ENCODE measurements at regions not wholly inside any gene's neighbourhood (a gene's known extent, or its start where the extent isn't known, plus 50 kb on each side); places are given as distances from the start of the nearest gene placed in this dataset.
"Not testable (repeated sequence)": the region's sequence is repeated elsewhere in the genome, so short reads cannot be mapped to it uniquely, and the experiment has no call there.

DNA sequence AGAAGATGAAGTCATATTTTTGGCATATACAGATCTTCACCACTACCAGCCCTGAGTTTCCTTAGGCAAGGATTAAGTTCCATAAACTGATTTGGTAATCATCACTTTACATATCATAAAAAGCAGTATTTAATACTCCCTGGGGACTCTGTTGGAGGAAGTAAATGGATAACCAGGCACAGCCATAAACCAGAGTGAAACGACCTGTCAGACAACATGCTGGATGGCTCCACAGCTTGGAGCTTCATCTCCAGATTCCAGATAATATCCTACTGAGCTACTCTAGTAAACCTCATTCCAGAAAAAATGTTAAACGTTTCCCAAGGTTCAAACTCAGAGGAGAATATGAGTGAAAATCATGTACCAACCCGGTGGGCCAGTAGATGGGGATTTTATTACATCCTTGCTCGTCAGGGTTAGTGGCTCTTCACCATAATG lies 109.2 kb downstream of the BASP1 start:
- no peak overlapping the region for H3K4me3 ChIP-seq (ENCODE audit: low read length in 2 of 2)
- no peak overlapping the region for H3K9ac ChIP-seq (ENCODE audit: low read depth in 1 of 2, low read length in 2 of 2)
- peaks cover 5 to 8% of the 10 kb centered on the region in 2 donors for H3K4me1 ChIP-seq (ENCODE audit: control insufficient read depth in 2 of 2, insufficient read depth in 2 of 2, low read length in 2 of 2)
- H3K9me3 ChIP-seq (ENCODE audit: control insufficient read depth in 2 of 2, low read length in 2 of 2), result no peaks in the 10 kb centered on the region
- H3K36me3 ChIP-seq (ENCODE audit: control insufficient read depth in 2 of 2, insufficient read depth in 2 of 2, low read length in 2 of 2), result no peaks in the 10 kb centered on the region
- H3K27ac ChIP-seq (ENCODE audit: low read depth in 2 of 2, low read length in 2 of 2), result no peak overlapping the region
- no peaks in the 10 kb centered on the region for H3K27me3 ChIP-seq (ENCODE audit: control insufficient read depth in 2 of 2, insufficient read depth in 2 of 2, low read length in 2 of 2)

DNA sequence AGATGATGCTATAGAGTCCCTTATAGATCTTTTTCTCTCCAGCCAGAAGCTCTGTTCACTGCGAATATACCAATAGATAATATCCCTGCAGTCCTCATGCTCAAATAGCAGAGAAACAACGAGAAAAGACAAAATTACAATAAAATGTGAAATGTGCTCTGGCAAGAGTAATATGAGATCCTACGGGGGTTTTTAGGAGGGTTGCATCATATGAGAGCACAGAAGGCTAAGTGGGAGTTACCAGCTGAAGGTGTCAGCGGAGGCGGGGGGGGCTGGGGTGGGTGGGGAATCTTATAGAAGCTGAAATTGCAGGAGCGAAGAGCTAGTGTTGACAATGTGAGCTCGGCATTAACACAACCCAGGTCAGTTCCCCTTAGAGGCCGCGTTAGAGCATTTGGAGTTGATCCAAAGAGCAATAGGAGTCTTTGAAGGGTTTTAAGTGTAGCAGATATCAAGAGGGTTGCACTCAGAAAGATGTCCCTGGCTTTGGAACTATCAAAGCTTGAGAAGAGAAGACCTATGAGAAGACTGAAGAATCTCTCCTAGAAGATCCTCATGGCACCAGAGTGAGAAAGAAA lies 109.7 kb downstream of the BASP1 start:
- H3K4me3 ChIP-seq (ENCODE audit: low read length in 2 of 2), result no peak overlapping the region
- H3K27ac ChIP-seq (ENCODE audit: low read depth in 2 of 2, low read length in 2 of 2), result no peak overlapping the region
- no peaks in the 10 kb centered on the region for H3K27me3 ChIP-seq (ENCODE audit: control insufficient read depth in 2 of 2, insufficient read depth in 2 of 2, low read length in 2 of 2)
- H3K9me3 ChIP-seq (ENCODE audit: control insufficient read depth in 2 of 2, low read length in 2 of 2), result no peaks in the 10 kb centered on the region
- H3K4me1 ChIP-seq (ENCODE audit: control insufficient read depth in 2 of 2, insufficient read depth in 2 of 2, low read length in 2 of 2), result peaks cover 5 to 8% of the 10 kb centered on the region in 2 donors
- no peak overlapping the region for H3K9ac ChIP-seq (ENCODE audit: low read depth in 1 of 2, low read length in 2 of 2)
- no peaks in the 10 kb centered on the region for H3K36me3 ChIP-seq (ENCODE audit: control insufficient read depth in 2 of 2, insufficient read depth in 2 of 2, low read length in 2 of 2)

DNA sequence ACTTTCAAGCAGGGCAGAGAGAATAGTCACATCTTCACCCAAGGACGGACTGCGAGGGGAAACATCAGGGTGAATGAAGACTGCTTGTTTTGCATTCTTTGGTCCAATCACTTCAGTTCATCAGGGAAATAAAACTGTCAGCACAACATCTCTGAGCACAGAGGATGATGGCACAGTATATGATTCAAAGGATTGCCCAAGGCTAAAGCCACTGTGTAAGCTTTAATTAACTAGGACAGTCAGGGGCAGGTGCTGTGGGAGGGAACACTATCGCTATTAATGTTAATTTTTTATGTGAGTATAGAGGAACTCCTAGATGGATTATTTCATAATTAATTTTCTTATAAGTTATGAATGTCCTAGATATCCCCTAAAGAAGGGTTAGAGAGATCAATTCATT lies 112.1 kb downstream of the BASP1 start:
- H3K9me3 ChIP-seq (ENCODE audit: control insufficient read depth in 2 of 2, low read length in 2 of 2), result no peaks in the 10 kb centered on the region

DNA sequence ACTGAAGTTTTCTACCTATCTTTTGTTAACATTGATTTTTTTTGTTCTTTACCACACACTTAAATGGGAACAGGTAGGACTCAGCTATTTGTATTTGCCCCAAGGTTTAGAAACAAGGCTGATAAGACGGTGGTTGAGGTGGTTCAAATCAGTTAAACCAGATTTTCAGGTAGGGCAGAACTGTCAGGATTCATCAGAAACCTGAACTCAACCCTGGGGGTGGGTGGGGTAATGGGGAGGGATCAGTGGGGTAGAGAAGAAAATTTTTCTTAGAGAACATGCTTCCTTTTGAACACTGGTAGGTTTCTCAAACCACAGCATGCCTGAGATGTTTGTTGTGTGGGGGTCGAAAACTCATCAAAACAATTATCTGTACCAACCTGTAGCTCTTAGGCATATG lies 113.0 kb downstream of the BASP1 start:
- no peak overlapping the region for H3K4me3 ChIP-seq (ENCODE audit: low read length in 2 of 2)
- no peak overlapping the region for H3K27ac ChIP-seq (ENCODE audit: low read depth in 2 of 2, low read length in 2 of 2)
- no peak overlapping the region for H3K9ac ChIP-seq (ENCODE audit: low read depth in 1 of 2, low read length in 2 of 2)
- H3K27me3 ChIP-seq (ENCODE audit: control insufficient read depth in 2 of 2, insufficient read depth in 2 of 2, low read length in 2 of 2), result no peaks in the 10 kb centered on the region
- no peaks in the 10 kb centered on the region for H3K36me3 ChIP-seq (ENCODE audit: control insufficient read depth in 2 of 2, insufficient read depth in 2 of 2, low read length in 2 of 2)
- peaks cover 5 to 8% of the 10 kb centered on the region in 2 donors for H3K4me1 ChIP-seq (ENCODE audit: control insufficient read depth in 2 of 2, insufficient read depth in 2 of 2, low read length in 2 of 2)
- no peaks in the 10 kb centered on the region for H3K9me3 ChIP-seq (ENCODE audit: control insufficient read depth in 2 of 2, low read length in 2 of 2)

More for the DNA sequence above, 112.1 kb downstream of the BASP1 start:
- Histone ChIP-seq H3K36me3 (ENCODE audit: control insufficient read depth in 2 of 2, insufficient read depth in 2 of 2, low read length in 2 of 2) (no peaks in the 10 kb centered on the region), H3K27ac (ENCODE audit: low read depth in 2 of 2, low read length in 2 of 2) (no peak overlapping the region), H3K4me1 (ENCODE audit: control insufficient read depth in 2 of 2, insufficient read depth in 2 of 2, low read length in 2 of 2) (peaks cover 5 to 8% of the 10 kb centered on the region in 2 donors), H3K9ac (ENCODE audit: low read depth in 1 of 2, low read length in 2 of 2) (no peak overlapping the region), H3K27me3 (ENCODE audit: control insufficient read depth in 2 of 2, insufficient read depth in 2 of 2, low read length in 2 of 2) (no peaks in the 10 kb centered on the region), H3K4me3 (ENCODE audit: low read length in 2 of 2) (no peak overlapping the region)

DNA sequence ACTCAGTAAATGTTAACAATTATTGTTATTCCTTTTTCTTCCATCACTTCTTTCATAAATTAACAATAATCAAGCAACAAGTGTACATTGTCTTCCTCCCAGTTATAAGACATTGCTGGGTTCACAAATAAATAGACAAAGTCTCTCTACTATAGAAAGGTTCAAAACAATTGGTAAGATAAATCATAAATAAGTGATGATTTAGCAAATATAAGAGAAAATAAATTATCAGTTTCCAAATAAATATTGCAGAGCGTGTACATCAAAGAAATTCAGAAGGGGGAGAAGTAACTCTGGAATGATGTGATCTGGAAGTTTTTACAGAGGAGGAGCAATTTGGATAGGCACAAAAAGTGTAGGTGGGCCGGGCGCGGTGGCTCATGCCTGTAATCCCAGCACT lies 114.2 kb downstream of the BASP1 start:
- Histone ChIP-seq H3K9ac (ENCODE audit: low read depth in 1 of 2, low read length in 2 of 2) (no peak overlapping the region), H3K36me3 (ENCODE audit: control insufficient read depth in 2 of 2, insufficient read depth in 2 of 2, low read length in 2 of 2) (no peaks in the 10 kb centered on the region), H3K4me1 (ENCODE audit: control insufficient read depth in 2 of 2, insufficient read depth in 2 of 2, low read length in 2 of 2) (peaks cover 4 to 8% of the 10 kb centered on the region in 2 donors), H3K27me3 (ENCODE audit: control insufficient read depth in 2 of 2, insufficient read depth in 2 of 2, low read length in 2 of 2) (no peaks in the 10 kb centered on the region), H3K27ac (ENCODE audit: low read depth in 2 of 2, low read length in 2 of 2) (no peak overlapping the region), H3K4me3 (ENCODE audit: low read length in 2 of 2) (no peak overlapping the region), H3K9me3 (ENCODE audit: control insufficient read depth in 2 of 2, low read length in 2 of 2) (no peaks in the 10 kb centered on the region)

DNA sequence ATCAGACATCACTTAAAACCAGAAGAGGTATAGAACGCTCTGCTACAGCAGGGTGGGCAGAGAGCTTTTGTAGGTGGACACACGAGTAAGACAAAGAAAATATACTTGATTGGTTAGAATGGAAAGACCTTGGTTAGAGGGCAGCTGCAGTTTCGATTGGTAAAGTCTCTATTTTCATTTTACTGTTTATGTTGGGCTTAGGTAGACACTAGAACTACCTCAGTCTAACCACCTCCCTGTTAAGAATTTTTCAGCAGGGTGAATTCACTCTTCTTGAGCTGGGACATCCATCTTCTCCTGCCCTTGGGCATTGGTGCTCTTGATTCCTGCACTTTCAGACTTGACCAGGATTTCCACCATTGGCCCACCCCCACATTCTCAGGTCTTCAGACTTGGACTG lies 116.3 kb downstream of the BASP1 start:
- Histone ChIP-seq H3K27me3 (ENCODE audit: control insufficient read depth in 2 of 2, insufficient read depth in 2 of 2, low read length in 2 of 2) (no peaks in the 10 kb centered on the region), H3K4me3 (ENCODE audit: low read length in 2 of 2) (no peak overlapping the region), H3K4me1 (ENCODE audit: control insufficient read depth in 2 of 2, insufficient read depth in 2 of 2, low read length in 2 of 2) (no peaks in the 10 kb centered on the region), H3K9ac (ENCODE audit: low read depth in 1 of 2, low read length in 2 of 2) (no peak overlapping the region), H3K9me3 (ENCODE audit: control insufficient read depth in 2 of 2, low read length in 2 of 2) (no peaks in the 10 kb centered on the region), H3K27ac (ENCODE audit: low read depth in 2 of 2, low read length in 2 of 2) (no peak overlapping the region), H3K36me3 (ENCODE audit: control insufficient read depth in 2 of 2, insufficient read depth in 2 of 2, low read length in 2 of 2) (no peaks in the 10 kb centered on the region)

DNA sequence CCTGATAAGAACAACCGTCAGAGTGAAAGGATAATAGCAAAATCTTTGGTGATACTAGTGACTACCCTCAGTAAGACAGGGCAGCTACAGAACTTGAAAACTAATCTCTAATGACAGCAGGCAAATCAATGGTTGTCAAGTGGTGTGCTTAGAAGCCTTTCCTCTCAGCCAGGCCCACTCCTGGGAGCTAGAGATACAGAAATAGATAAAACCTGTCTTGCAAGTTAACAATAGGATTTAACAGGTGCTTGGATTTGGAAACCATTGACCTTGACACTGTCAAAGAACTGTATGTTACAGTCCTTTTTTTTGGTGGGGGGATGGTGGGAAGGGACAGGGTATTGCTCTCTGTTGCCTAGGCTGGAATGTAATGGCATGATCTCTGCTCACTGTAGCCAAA lies 118.6 kb downstream of the BASP1 start:
- Histone ChIP-seq H3K9me3 (ENCODE audit: control insufficient read depth in 2 of 2, low read length in 2 of 2) (no peaks in the 10 kb centered on the region), H3K4me1 (ENCODE audit: control insufficient read depth in 2 of 2, insufficient read depth in 2 of 2, low read length in 2 of 2) (no peaks in the 10 kb centered on the region), H3K27me3 (ENCODE audit: control insufficient read depth in 2 of 2, insufficient read depth in 2 of 2, low read length in 2 of 2) (no peaks in the 10 kb centered on the region), H3K27ac (ENCODE audit: low read depth in 2 of 2, low read length in 2 of 2) (no peak overlapping the region), H3K9ac (ENCODE audit: low read depth in 1 of 2, low read length in 2 of 2) (no peak overlapping the region), H3K36me3 (ENCODE audit: control insufficient read depth in 2 of 2, insufficient read depth in 2 of 2, low read length in 2 of 2) (no peaks in the 10 kb centered on the region), H3K4me3 (ENCODE audit: low read length in 2 of 2) (no peak overlapping the region)

DNA sequence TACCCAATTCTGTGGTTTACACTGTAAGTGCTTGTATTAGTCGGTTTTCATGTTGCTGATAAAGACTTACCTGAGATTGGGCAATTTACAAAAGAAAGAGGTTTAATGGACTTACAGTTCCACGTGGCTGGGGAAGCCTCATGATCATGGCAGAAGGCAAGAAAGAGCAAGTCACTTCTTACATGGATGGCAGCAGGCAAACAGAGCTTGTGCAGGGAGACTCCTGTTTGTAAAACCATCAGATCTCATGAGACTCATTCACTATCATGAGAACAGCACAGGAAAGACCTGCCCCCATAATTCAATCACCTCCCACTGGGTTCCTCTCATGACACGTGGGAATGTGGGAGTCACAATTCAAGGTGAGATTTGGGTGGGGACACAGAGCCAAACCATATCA lies 119.3 kb downstream of the BASP1 start:
- not testable (repeated sequence) for H3K9ac ChIP-seq (ENCODE audit: low read depth in 1 of 2, low read length in 2 of 2); H3K36me3 ChIP-seq (ENCODE audit: control insufficient read depth in 2 of 2, insufficient read depth in 2 of 2, low read length in 2 of 2); H3K27ac ChIP-seq (ENCODE audit: low read depth in 2 of 2, low read length in 2 of 2); H3K27me3 ChIP-seq (ENCODE audit: control insufficient read depth in 2 of 2, insufficient read depth in 2 of 2, low read length in 2 of 2); H3K4me1 ChIP-seq (ENCODE audit: control insufficient read depth in 2 of 2, insufficient read depth in 2 of 2, low read length in 2 of 2); H3K4me3 ChIP-seq (ENCODE audit: low read length in 2 of 2); H3K9me3 ChIP-seq (ENCODE audit: control insufficient read depth in 2 of 2, low read length in 2 of 2)

DNA sequence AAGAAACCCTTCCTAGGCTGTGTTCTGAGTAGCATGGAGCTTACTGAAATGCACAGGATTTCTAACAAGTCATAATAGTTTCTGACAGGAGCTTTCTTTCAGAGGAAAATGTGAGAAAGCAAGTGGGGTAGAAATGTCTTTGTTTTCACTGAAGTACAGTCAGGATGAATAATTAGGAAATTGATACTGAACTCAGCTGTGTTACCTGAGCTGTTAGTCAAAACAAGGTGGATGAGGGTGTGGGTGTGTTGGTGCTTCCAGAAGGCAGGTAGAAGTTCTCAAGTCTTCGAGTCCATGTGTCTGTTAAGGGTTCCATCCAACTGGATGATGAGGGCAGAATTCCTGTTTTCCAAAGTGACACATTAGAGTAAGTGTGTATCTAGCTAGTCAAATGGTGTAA lies 122.4 kb downstream of the BASP1 start:
- Histone ChIP-seq H3K9ac (ENCODE audit: low read depth in 1 of 2, low read length in 2 of 2) (no peak overlapping the region), H3K9me3 (ENCODE audit: control insufficient read depth in 2 of 2, low read length in 2 of 2) (no peaks in the 10 kb centered on the region)

DNA sequence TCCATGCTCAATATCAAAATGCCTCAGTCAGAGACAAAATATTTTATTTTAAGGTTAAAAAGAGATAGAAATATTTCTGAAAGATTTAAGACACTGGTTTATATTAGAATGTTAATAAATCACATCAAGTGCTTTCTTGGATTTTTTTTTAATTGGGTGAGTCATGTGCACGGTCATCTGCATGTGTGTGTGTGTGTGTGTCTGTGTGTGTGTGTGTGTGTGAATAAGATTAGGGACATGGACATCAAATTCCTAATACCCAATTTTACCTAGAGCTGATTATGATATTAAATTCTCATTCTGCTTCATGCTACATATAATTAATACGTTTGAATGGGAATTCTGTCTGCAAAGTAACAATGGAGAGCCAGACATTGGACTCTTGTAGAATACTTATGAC lies 122.9 kb downstream of the BASP1 start:
- no peak overlapping the region for H3K9ac ChIP-seq (ENCODE audit: low read depth in 1 of 2, low read length in 2 of 2)
- H3K4me1 ChIP-seq (ENCODE audit: control insufficient read depth in 2 of 2, insufficient read depth in 2 of 2, low read length in 2 of 2), result no peaks in the 10 kb centered on the region
- no peak overlapping the region for H3K4me3 ChIP-seq (ENCODE audit: low read length in 2 of 2)

More for the DNA sequence above, 122.4 kb downstream of the BASP1 start:
- Histone ChIP-seq H3K4me3 (ENCODE audit: low read length in 2 of 2) (no peak overlapping the region), H3K27me3 (ENCODE audit: control insufficient read depth in 2 of 2, insufficient read depth in 2 of 2, low read length in 2 of 2) (no peaks in the 10 kb centered on the region), H3K4me1 (ENCODE audit: control insufficient read depth in 2 of 2, insufficient read depth in 2 of 2, low read length in 2 of 2) (no peaks in the 10 kb centered on the region), H3K36me3 (ENCODE audit: control insufficient read depth in 2 of 2, insufficient read depth in 2 of 2, low read length in 2 of 2) (no peaks in the 10 kb centered on the region), H3K27ac (ENCODE audit: low read depth in 2 of 2, low read length in 2 of 2) (no peak overlapping the region)

DNA sequence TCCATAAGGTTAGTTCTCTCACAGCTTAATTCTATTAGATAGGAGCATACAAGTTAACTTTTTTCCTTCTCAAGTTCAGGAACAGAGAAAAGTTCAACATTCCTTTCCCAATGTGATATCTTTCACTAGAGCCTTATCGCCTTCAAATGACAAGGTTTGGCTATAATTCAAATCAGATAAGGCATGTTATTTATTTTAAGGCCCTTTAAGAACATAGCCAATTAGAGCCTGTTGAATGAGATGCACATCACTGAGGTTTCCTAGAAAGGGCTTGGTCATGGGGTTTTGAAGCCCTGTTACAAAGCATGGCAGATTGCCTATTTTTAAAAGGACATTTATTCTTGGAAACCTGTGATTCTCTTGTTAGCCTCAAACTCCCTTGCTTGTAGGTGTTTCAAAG lies 123.4 kb downstream of the BASP1 start:
- Histone ChIP-seq H3K9ac (ENCODE audit: low read depth in 1 of 2, low read length in 2 of 2) (no peak overlapping the region), H3K4me1 (ENCODE audit: control insufficient read depth in 2 of 2, insufficient read depth in 2 of 2, low read length in 2 of 2) (no peaks in the 10 kb centered on the region), H3K9me3 (ENCODE audit: control insufficient read depth in 2 of 2, low read length in 2 of 2) (no peaks in the 10 kb centered on the region), H3K36me3 (ENCODE audit: control insufficient read depth in 2 of 2, insufficient read depth in 2 of 2, low read length in 2 of 2) (no peaks in the 10 kb centered on the region), H3K4me3 (ENCODE audit: low read length in 2 of 2) (no peak overlapping the region), H3K27ac (ENCODE audit: low read depth in 2 of 2, low read length in 2 of 2) (no peak overlapping the region), H3K27me3 (ENCODE audit: control insufficient read depth in 2 of 2, insufficient read depth in 2 of 2, low read length in 2 of 2) (no peaks in the 10 kb centered on the region)

More for the DNA sequence above, 122.9 kb downstream of the BASP1 start:
- Histone ChIP-seq H3K27ac (ENCODE audit: low read depth in 2 of 2, low read length in 2 of 2) (no peak overlapping the region), H3K27me3 (ENCODE audit: control insufficient read depth in 2 of 2, insufficient read depth in 2 of 2, low read length in 2 of 2) (no peaks in the 10 kb centered on the region), H3K36me3 (ENCODE audit: control insufficient read depth in 2 of 2, insufficient read depth in 2 of 2, low read length in 2 of 2) (no peaks in the 10 kb centered on the region), H3K9me3 (ENCODE audit: control insufficient read depth in 2 of 2, low read length in 2 of 2) (no peaks in the 10 kb centered on the region)
